ENCODE measurements at regions not wholly inside any gene's neighbourhood (a gene's known extent, or its start where the extent isn't known, plus 50 kb on each side); places are given as distances from the start of the nearest gene placed in this dataset.

DNA sequence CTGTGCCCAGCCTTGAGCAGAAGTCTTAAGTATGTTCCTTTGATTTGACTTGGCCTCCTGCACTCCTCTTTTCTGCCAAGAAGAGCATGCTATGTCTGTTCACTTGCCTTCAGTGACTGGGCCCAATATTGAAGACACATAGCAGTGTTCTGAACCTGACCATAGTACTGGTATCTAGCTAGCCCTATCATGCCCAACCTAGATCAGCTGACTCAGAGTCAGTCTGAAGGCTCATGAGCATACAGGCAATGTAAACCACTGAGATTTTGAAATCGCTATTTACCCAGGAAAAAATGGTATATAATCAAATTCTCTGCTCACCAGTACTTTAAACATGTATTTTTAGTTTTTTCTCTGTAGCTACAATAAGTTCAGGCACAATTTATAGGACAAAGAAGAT is 129.4 kb downstream of the TANC2 start:
- DNase-seq (ENCODE audit: low spot score in 2 of 2): no peak
- intact Hi-C loops (cut with DNase I; ENCODE audit: low total_unique reads): no loop called here
- TF ChIP-seq, protein P1, sequence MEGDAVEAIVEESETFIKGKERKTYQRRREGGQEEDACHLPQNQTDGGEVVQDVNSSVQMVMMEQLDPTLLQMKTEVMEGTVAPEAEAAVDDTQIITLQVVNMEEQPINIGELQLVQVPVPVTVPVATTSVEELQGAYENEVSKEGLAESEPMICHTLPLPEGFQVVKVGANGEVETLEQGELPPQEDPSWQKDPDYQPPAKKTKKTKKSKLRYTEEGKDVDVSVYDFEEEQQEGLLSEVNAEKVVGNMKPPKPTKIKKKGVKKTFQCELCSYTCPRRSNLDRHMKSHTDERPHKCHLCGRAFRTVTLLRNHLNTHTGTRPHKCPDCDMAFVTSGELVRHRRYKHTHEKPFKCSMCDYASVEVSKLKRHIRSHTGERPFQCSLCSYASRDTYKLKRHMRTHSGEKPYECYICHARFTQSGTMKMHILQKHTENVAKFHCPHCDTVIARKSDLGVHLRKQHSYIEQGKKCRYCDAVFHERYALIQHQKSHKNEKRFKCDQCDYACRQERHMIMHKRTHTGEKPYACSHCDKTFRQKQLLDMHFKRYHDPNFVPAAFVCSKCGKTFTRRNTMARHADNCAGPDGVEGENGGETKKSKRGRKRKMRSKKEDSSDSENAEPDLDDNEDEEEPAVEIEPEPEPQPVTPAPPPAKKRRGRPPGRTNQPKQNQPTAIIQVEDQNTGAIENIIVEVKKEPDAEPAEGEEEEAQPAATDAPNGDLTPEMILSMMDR (IDR thresholded peaks at IDR 0.05): no peak
- no peak for TF ChIP-seq POLR2A (IDR thresholded peaks at IDR 0.05)
- WGBS, 2 donors: 97% methylated on average over 1 of the region's 1 CpG
- H3K4me3 ChIP-seq (ENCODE audit: low read depth, poor library complexity, severe bottlenecking): no peak overlapping the region

DNA sequence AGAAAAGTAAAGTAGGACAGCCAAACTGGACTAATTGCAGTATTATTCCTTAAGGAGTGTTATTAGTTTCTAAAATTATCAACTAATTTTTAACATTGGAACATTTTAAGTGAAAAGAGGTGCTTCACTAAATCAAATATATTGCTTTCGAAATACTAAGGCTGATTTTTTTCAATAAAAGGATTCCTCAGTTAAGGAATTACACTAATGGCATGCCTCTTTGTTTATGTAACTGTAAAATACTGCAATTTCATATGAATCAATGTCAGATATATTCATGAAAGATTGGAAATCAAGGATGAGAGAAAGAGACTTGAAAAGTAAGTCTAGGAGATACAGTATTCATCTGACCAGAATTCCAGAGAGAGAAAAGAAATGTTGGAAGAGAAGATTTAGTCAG is 129.8 kb downstream of the TANC2 start:
- no peak for DNase-seq (ENCODE audit: low spot score in 2 of 2)
- WGBS, 2 donors: 90 to 95% methylated on average over 1 of the region's 1 CpG
- intact Hi-C loops (cut with DNase I; ENCODE audit: low total_unique reads): no loop called here
- no peak overlapping the region for H3K4me3 ChIP-seq (ENCODE audit: low read depth, poor library complexity, severe bottlenecking)
- no peak for TF ChIP-seq POLR2A (IDR thresholded peaks at IDR 0.05)
- TF ChIP-seq, protein P1 (IDR thresholded peaks at IDR 0.05): no peak

GRCh38 chr17:63096426-63096825 is 130.4 kb downstream of the TANC2 start:
- no peak for DNase-seq (ENCODE audit: low spot score in 2 of 2)
- intact Hi-C loops (cut with DNase I; ENCODE audit: low total_unique reads): no loop called here
- 81% methylated on average over 5 of the region's 5 CpGs for WGBS, 2 donors
- H3K4me3 ChIP-seq (ENCODE audit: low read depth, poor library complexity, severe bottlenecking): no peak overlapping the region
- TF ChIP-seq POLR2A (IDR thresholded peaks at IDR 0.05): no peak
- TF ChIP-seq, protein P1 (IDR thresholded peaks at IDR 0.05): no peak

- no peak for DNase-seq (ENCODE audit: low spot score in 2 of 2)
- WGBS, 2 donors: 79 to 87% methylated on average over 1 of the region's 1 CpG
- no peak overlapping the region for H3K4me3 ChIP-seq (ENCODE audit: low read depth, poor library complexity, severe bottlenecking)
- TF ChIP-seq, protein P1 (IDR thresholded peaks at IDR 0.05): no peak
- no peak for TF ChIP-seq POLR2A (IDR thresholded peaks at IDR 0.05)
- intact Hi-C loops (cut with DNase I; ENCODE audit: low total_unique reads): no loop called here
These were observed 133.4 kb downstream of the TANC2 start for GRCh38 chr17:63099425-63099824.

GRCh38 chr17:63102034-63102433 is 136.0 kb downstream of the TANC2 start:
- WGBS, 2 donors: 98 to 99% methylated on average over 4 of the region's 4 CpGs
- no peak for DNase-seq (ENCODE audit: low spot score in 2 of 2)

DNA sequence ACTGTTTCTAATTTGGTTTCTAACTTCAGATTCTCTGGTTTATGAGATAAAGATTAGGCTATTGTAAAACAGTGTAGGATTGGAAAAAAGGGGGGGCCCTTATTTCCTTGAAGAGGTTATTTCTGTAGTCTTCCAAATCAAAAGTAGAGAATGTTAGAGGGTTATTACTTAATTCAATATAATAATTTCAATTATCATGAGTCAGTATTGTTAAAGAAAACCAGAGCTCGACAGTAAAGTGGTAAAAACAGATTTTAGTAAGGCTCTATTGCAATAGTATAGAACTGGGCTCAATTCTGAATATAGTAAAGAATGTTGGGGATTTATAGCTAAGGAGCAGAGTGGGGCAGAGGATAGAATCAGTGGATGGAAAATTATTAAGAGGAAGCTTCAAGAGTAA is 140.0 kb downstream of the TANC2 start:
- no peak for DNase-seq (ENCODE audit: low spot score in 2 of 2)
- no peak overlapping the region for H3K4me3 ChIP-seq (ENCODE audit: low read depth, poor library complexity, severe bottlenecking)
- intact Hi-C loops (cut with DNase I; ENCODE audit: low total_unique reads): no loop called here
- 84 to 91% methylated on average over 1 of the region's 1 CpG for WGBS, 2 donors
- TF ChIP-seq POLR2A (IDR thresholded peaks at IDR 0.05): no peak
- TF ChIP-seq, protein P1 (IDR thresholded peaks at IDR 0.05): no peak

More at GRCh38 chr17:63102034-63102433, 136.0 kb downstream of the TANC2 start:
- intact Hi-C loops (cut with DNase I; ENCODE audit: low total_unique reads): no loop called here
- no peak for TF ChIP-seq POLR2A (IDR thresholded peaks at IDR 0.05)
- TF ChIP-seq, protein P1 (IDR thresholded peaks at IDR 0.05): no peak
- H3K4me3 ChIP-seq (ENCODE audit: low read depth, poor library complexity, severe bottlenecking): no peak overlapping the region
